ENCODE measurements at regions not wholly inside any gene's neighbourhood (a gene's known extent, or its start where the extent isn't known, plus 50 kb on each side); places are given as distances from the start of the nearest gene placed in this dataset.
"Not testable (repeated sequence)": the region's sequence is repeated elsewhere in the genome, so short reads cannot be mapped to it uniquely, and the experiment has no call there.

GRCh38 chr18:38786906-38787305 is 1221.3 kb upstream of the CELF4 start:
- FAIRE-seq: no peak
- 90% methylated on average over 1 of the region's 1 CpG; no CpG with 5 or more reads in 1 of the 2 experiments for WGBS, 2 experiments (ENCODE audit: extremely low coverage in 1 of 2, insufficient coverage in 1 of 2, insufficient read length in 1 of 2, insufficient replicate concordance in 2 of 2, low coverage in 1 of 2, low lambda C conversion rate in 2 of 2, missing lambda C conversion rate in 1 of 2)
- CTCF ChIA-PET (ENCODE audit: partially characterized antibody): no interaction called here

GRCh38 chr18:38771620-38772019 is 1206.0 kb upstream of the CELF4 start:
- H3K27ac ChIP-seq (ENCODE audit: low read depth, low read length); H3K18ac ChIP-seq (ENCODE audit: extremely low read depth, low read length); H3K4me3 ChIP-seq (ENCODE audit: extremely low read depth in 1 of 4, insufficient read depth in 2 of 4, low read depth in 3 of 4, low read length in 4 of 4); FAIRE-seq; H3K4me2 ChIP-seq (ENCODE audit: insufficient read depth in 1 of 2, low read depth in 2 of 2, low read length in 2 of 2); H3K9ac ChIP-seq (replicated peaks in 1 of 4; ENCODE audit: extremely low read depth in 1 of 4, low read depth in 3 of 4, low read length in 3 of 4); H4K91ac ChIP-seq (replicated peaks; ENCODE audit: insufficient read length, low read length); POLR2A ChIA-PET (ENCODE audit: partially characterized antibody); H2BK20ac ChIP-seq (ENCODE audit: low read length); H3K27me3 ChIP-seq (replicated peaks in 1 of 4; ENCODE audit: control insufficient read depth in 3 of 4, extremely low read depth in 1 of 4, insufficient read depth in 3 of 4, low read length in 3 of 4); H4K8ac ChIP-seq (ENCODE audit: extremely low read depth, insufficient read depth, low read length); H4K20me1 ChIP-seq (replicated peaks in 1 of 2; ENCODE audit: control insufficient read depth in 1 of 2, insufficient read depth in 2 of 2, low read length in 2 of 2); DNase-seq (ENCODE audit: low read depth in 1 of 2, low spot score in 2 of 2); H3K79me1 ChIP-seq (ENCODE audit: low read depth, low read length); H3K23me2 ChIP-seq (ENCODE audit: low read depth, low read length); H2BK5ac ChIP-seq (ENCODE audit: low read depth, low read length); H2BK12ac ChIP-seq (ENCODE audit: low read depth, low read length); H3K36me3 ChIP-seq (ENCODE audit: control insufficient read depth in 2 of 4, insufficient read depth in 4 of 4, low read length in 3 of 4); H4K5ac ChIP-seq (ENCODE audit: insufficient read length, low read depth, low read length); H3K56ac ChIP-seq (replicated peaks; ENCODE audit: insufficient read length, low read depth, low read length); H3K4ac ChIP-seq (replicated peaks; ENCODE audit: insufficient read length, low read depth, low read length); H2AFZ ChIP-seq (ENCODE audit: low read length); H2AK5ac ChIP-seq (ENCODE audit: low read depth, low read length); H3K4me1 ChIP-seq (replicated peaks in 1 of 4; ENCODE audit: control insufficient read depth in 3 of 4, insufficient read depth in 4 of 4, low read length in 3 of 4); H3K14ac ChIP-seq (ENCODE audit: insufficient read length); H3K23ac ChIP-seq (ENCODE audit: insufficient read length); H2BK120ac ChIP-seq (replicated peaks; ENCODE audit: low read depth, low read length); H2BK15ac ChIP-seq (ENCODE audit: low read length); H3K79me2 ChIP-seq (ENCODE audit: control insufficient read depth in 1 of 2, insufficient read depth in 2 of 2, low read length in 2 of 2): not testable (repeated sequence)
- WGBS, 2 experiments (ENCODE audit: extremely low coverage in 1 of 2, insufficient coverage in 1 of 2, insufficient read length in 1 of 2, insufficient replicate concordance in 2 of 2, low coverage in 1 of 2, low lambda C conversion rate in 2 of 2, missing lambda C conversion rate in 1 of 2): 73% methylated on average over 1 of the region's 1 CpG; no CpG with 5 or more reads in 1 of the 2 experiments
- CTCF ChIA-PET (ENCODE audit: partially characterized antibody): interaction anchor here (1.0 kb wide), 1 partner anchor 18 kb away, joined by 3 read pairs; no protein-coding TSS in a partner anchor
- peaks cover 3 to 13% of the 10 kb centered on the region in 2 experiments; a peak in 1 of 4 replicates for H3K9me3 ChIP-seq (ENCODE audit: insufficient read depth in 2 of 2, low read depth in 1 of 2, low read length in 1 of 2)

More at GRCh38 chr18:38786906-38787305, 1221.3 kb upstream of the CELF4 start:
- Histone ChIP-seq H4K5ac (ENCODE audit: insufficient read length, low read depth, low read length) (no peak overlapping the region), H2BK20ac (ENCODE audit: low read length) (no peak overlapping the region), H4K8ac (ENCODE audit: extremely low read depth, insufficient read depth, low read length) (no peak overlapping the region), H2AFZ (ENCODE audit: low read length) (no peak overlapping the region), H2BK15ac (ENCODE audit: low read length) (no peak overlapping the region), H3K9me3 (ENCODE audit: insufficient read depth in 2 of 2, low read depth in 1 of 2, low read length in 1 of 2) (0 out of 4 replicates have a peak, but pooled peaks cover 0 to 5% of the 10 kb centered on the region in 2 experiments), H2BK12ac (ENCODE audit: low read depth, low read length) (no peak overlapping the region), H3K4ac (replicated peaks; ENCODE audit: insufficient read length, low read depth, low read length) (no peak overlapping the region), H3K36me3 (ENCODE audit: control insufficient read depth in 2 of 4, insufficient read depth in 4 of 4, low read length in 3 of 4) (no peaks in the 10 kb centered on the region), H3K4me3 (ENCODE audit: extremely low read depth in 1 of 4, insufficient read depth in 2 of 4, low read depth in 3 of 4, low read length in 4 of 4) (no peak overlapping the region), H3K27me3 (replicated peaks in 1 of 4; ENCODE audit: control insufficient read depth in 3 of 4, extremely low read depth in 1 of 4, insufficient read depth in 3 of 4, low read length in 3 of 4) (no peaks in the 10 kb centered on the region), H3K27ac (ENCODE audit: low read depth, low read length) (no peak overlapping the region), H2BK5ac (ENCODE audit: low read depth, low read length) (no peak overlapping the region), H3K14ac (ENCODE audit: insufficient read length) (no peak overlapping the region), H3K18ac (ENCODE audit: extremely low read depth, low read length) (no peak overlapping the region), H3K79me1 (ENCODE audit: low read depth, low read length) (no peaks in the 10 kb centered on the region), H2AK5ac (ENCODE audit: low read depth, low read length) (no peak overlapping the region), H4K91ac (replicated peaks; ENCODE audit: insufficient read length, low read length) (no peak overlapping the region), H3K4me1 (replicated peaks in 1 of 4; ENCODE audit: control insufficient read depth in 3 of 4, insufficient read depth in 4 of 4, low read length in 3 of 4) (no peaks in the 10 kb centered on the region), H3K23ac (ENCODE audit: insufficient read length) (no peak overlapping the region), H2BK120ac (replicated peaks; ENCODE audit: low read depth, low read length) (no peak overlapping the region), H3K79me2 (ENCODE audit: control insufficient read depth in 1 of 2, insufficient read depth in 2 of 2, low read length in 2 of 2) (no peaks in the 10 kb centered on the region), H3K9ac (replicated peaks in 1 of 4; ENCODE audit: extremely low read depth in 1 of 4, low read depth in 3 of 4, low read length in 3 of 4) (no peak overlapping the region), H4K20me1 (replicated peaks in 1 of 2; ENCODE audit: control insufficient read depth in 1 of 2, insufficient read depth in 2 of 2, low read length in 2 of 2) (no peaks in the 10 kb centered on the region), H3K23me2 (ENCODE audit: low read depth, low read length) (no peaks in the 10 kb centered on the region), H3K56ac (replicated peaks; ENCODE audit: insufficient read length, low read depth, low read length) (no peak overlapping the region), H3K4me2 (ENCODE audit: insufficient read depth in 1 of 2, low read depth in 2 of 2, low read length in 2 of 2) (no peak overlapping the region)
- no peak for TF ChIP-seq EZH2 (IDR thresholded peaks at IDR 0.05; ENCODE audit: low read depth, low read length, severe bottlenecking)
- TF ChIP-seq TAF7 (optimal IDR thresholded peaks at IDR 0.05; ENCODE audit: borderline replicate concordance, low read depth, low read length): no peak
- POLR2A ChIA-PET (ENCODE audit: partially characterized antibody): no interaction called here
- DNase-seq (ENCODE audit: low read depth in 1 of 2, low spot score in 2 of 2): no peak

Measured in H1 (cell line).